Panc1 (cell line): ENCODE measurements at regions not wholly inside any gene's neighbourhood (a gene's known extent, or its start where the extent isn't known, plus 50 kb on each side); places are given as distances from the start of the nearest gene placed in this dataset.

ENCODE experiments used
- ATAC-seq: fragments of 200-7000 bp; cut with Tn5 transposase; 2 replicates; pipeline ENCODE4 v1.9.1; 2020; ENCODE audit warnings: mild to moderate bottlenecking, moderate library complexity
- BruUV-seq: library from RNA; stranded (reverse); fragments of 400-500 nt; replicated peaks from 2 replicates; lab custom pipeline; 2021; lab: Mats Ljungman, UMichigan
- CTCF ChIA-PET: fragments of 300-600 bp; sonication (Branson Sonifier 250); formaldehyde crosslinking; loops from one replicate; lab custom pipeline; 2022; ENCODE audit warnings: antibody characterized with exemption; lab: Charles Lee
- POLR2A ChIA-PET: fragments of 300-600 bp; sonication (Branson Sonifier 250); formaldehyde crosslinking; loops from one replicate; lab custom pipeline; 2022; ENCODE audit warnings: antibody characterized with exemption; lab: Charles Lee
- DNase-seq: peaks from one replicate; pipeline ENCODE4 v3.0.0-alpha.2; 2010; ENCODE audit warnings: low read depth, low spot score
- H3K27ac ChIP-seq: 2 replicates; pipeline ENCODE4 v1.5.1; 2011; ENCODE audit warnings: mild to moderate bottlenecking, low read length, inconsistent platforms
- H3K27me3 ChIP-seq: fragments of 200-500 bp; sonication (Bioruptor generic); 2 replicates; pipeline ENCODE4 v1.6.0; 2014; ENCODE audit warnings: low read length, inconsistent platforms; ENCODE audit not compliant: control insufficient read depth, insufficient read depth
- H3K36me3 ChIP-seq: fragments of 200-500 bp; sonication (Bioruptor generic); 2 replicates; pipeline ENCODE4 v1.5.1; 2014; ENCODE audit warnings: inconsistent platforms, mild to moderate bottlenecking, low read length, moderate library complexity; ENCODE audit not compliant: control insufficient read depth, insufficient read depth
- H3K4me1 ChIP-seq: 2 replicates; pipeline ENCODE4 v1.5.1; 2011; ENCODE audit warnings: inconsistent platforms, mild to moderate bottlenecking, low read length, moderate library complexity; ENCODE audit not compliant: control insufficient read depth, insufficient read depth
- H3K4me3 ChIP-seq, 2 experiments: 2 replicates each; pipeline ENCODE4 v1.5.1; 2011 to 2012; ENCODE audit warnings: low read depth in 2 of 2, low read length in 2 of 2, mild to moderate bottlenecking in 2 of 2, inconsistent platforms in 1 of 2, moderate library complexity in 1 of 2
- H3K9me3 ChIP-seq: fragments of 200-500 bp; sonication (Bioruptor generic); 2 replicates; pipeline ENCODE4 v1.5.1; 2014; ENCODE audit warnings: low read depth, mild to moderate bottlenecking, inconsistent platforms, low read length, moderate library complexity; ENCODE audit not compliant: control insufficient read depth, insufficient read depth
- CTCF ChIP-seq: fragments of 450-650 bp; IDR thresholded peaks from 2 replicates; pipeline ENCODE4 v1.5.1; 2017; ENCODE audit warnings: mild to moderate bottlenecking
- POLR2AphosphoS5 ChIP-seq: IDR thresholded peaks from 2 replicates; pipeline ENCODE4 v1.6.1; 2012; ENCODE audit warnings: mild to moderate bottlenecking, low read depth, low read length, moderate library complexity
- REST ChIP-seq, 2 experiments: IDR thresholded peaks; 2 replicates each; pipeline ENCODE4 v1.6.1; 2011 to 2012; ENCODE audit warnings: low read depth in 2 of 2, control low read depth in 1 of 2, low read length in 1 of 2, mild to moderate bottlenecking in 1 of 2, moderate library complexity in 1 of 2; ENCODE audit not compliant: insufficient read depth in 1 of 2
- SIN3A ChIP-seq: IDR thresholded peaks from 2 replicates; pipeline ENCODE4 v1.6.1; 2012; ENCODE audit warnings: low read depth, mild to moderate bottlenecking, low read length, moderate library complexity, borderline replicate concordance; ENCODE audit not compliant: insufficient read depth
- TCF7L2 ChIP-seq: IDR thresholded peaks from 2 replicates; pipeline ENCODE4 v1.6.1; 2011; ENCODE audit warnings: mild to moderate bottlenecking, low read depth, low read length, inconsistent platforms
- in situ Hi-C: cut with HindIII; loops from 2 replicates; pipeline ENCODE4 v1.10.0; 2016; ENCODE audit warnings: low sequenced_read_pairs, low pct_unique_long_range_greater_than_20kb
- intact Hi-C: fragments of 100-400 bp; cut with micrococcal nuclease; formaldehyde crosslinking; loops from one replicate; pipeline ENCODE4 v1.10.0; 2022; ENCODE audit not compliant: unreplicated experiment

GRCh38 chr9:1880038-1880565 is 135.0 kb upstream of the SMARCA2 start:
- DNase-seq, result no peak
- Histone ChIP-seq H3K4me1 (no peaks in the 10 kb centered on the region), H3K27me3 (no peaks in the 10 kb centered on the region), H3K27ac (no peak overlapping the region), H3K36me3 (no peaks in the 10 kb centered on the region), H3K9me3 (no peaks in the 10 kb centered on the region), H3K4me3 (no peak overlapping the region)
- ChIA-PET POLR2A (no interaction called here), CTCF (no interaction called here)
- intact Hi-C loops (no loop called here), in situ Hi-C loops (no loop called here)
- BruUV-seq, result no TSS peak
- TF ChIP-seq CTCF (no peak), TCF7L2 (no peak), REST (IDR thresholded peaks at IDR 0.05; ENCODE audit: insufficient read depth in 1 of 2, low read depth in 2 of 2, low read length in 1 of 2) (no peak), SIN3A (no peak), POLR2AphosphoS5 (no peak)
- ATAC-seq, result no peak

GRCh38 chr9:1881708-1882295 is 133.3 kb upstream of the SMARCA2 start:
- DNase-seq (no peak), ATAC-seq (no peak)
- intact Hi-C loops (no loop called here), in situ Hi-C loops (no loop called here)
- BruUV-seq, result no TSS peak
- ChIA-PET POLR2A (no interaction called here), CTCF (no interaction called here)
- no peaks in the 10 kb centered on the region for H3K9me3 ChIP-seq
- no peaks in the 10 kb centered on the region for H3K36me3 ChIP-seq
- TF ChIP-seq TCF7L2 (no peak), POLR2AphosphoS5 (no peak), CTCF (no peak), SIN3A (no peak), REST (IDR thresholded peaks at IDR 0.05; ENCODE audit: insufficient read depth in 1 of 2, low read depth in 2 of 2, low read length in 1 of 2) (no peak)
- no peaks in the 10 kb centered on the region for H3K27me3 ChIP-seq
- no peaks in the 10 kb centered on the region for H3K4me1 ChIP-seq
- H3K4me3 ChIP-seq, result no peak overlapping the region
- no peak overlapping the region for H3K27ac ChIP-seq
